ENCODE measurements at regions not wholly inside any gene's neighbourhood (a gene's known extent, or its start where the extent isn't known, plus 50 kb on each side); places are given as distances from the start of the nearest gene placed in this dataset.

DNA sequence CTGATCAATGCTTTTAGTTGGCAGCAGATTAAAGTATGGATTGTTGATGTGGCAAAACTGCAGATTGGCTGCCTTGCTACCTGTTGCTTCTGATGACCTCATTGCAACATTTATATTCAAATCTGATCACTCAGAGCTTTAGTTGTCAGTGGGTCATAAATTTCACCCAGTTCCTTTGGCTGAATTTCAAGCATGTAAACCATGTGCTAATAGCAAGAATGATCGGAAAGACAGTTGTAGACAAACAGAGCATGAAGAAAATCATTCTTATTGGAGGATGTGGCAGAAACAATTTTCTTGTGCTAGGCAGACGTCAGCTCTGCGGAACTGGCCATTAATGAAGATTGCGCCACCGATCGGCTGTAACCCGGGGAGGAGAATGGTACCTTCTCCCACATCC lies 346.6 kb upstream of the EEF2KMT start:
- H3K4me1 Mint-ChIP-seq = no peaks in the 10 kb centered on the region
- no peak for DNase-seq (ENCODE audit: low spot score in 2 of 2, unreplicated experiment in 2 of 2)
- H3K36me3 Mint-ChIP-seq = no peaks in the 10 kb centered on the region
- no peak overlapping the region for H3K4me3 Mint-ChIP-seq
- no peaks in the 10 kb centered on the region for H3K9me3 Mint-ChIP-seq
- peaks cover 52% of the 10 kb centered on the region for H3K27me3 Mint-ChIP-seq (ENCODE audit: low read depth)
- no peak for TF ChIP-seq CTCF (IDR thresholded peaks at IDR 0.05; ENCODE audit: unreplicated experiment)
- no peak overlapping the region for H3K27ac Mint-ChIP-seq

DNA sequence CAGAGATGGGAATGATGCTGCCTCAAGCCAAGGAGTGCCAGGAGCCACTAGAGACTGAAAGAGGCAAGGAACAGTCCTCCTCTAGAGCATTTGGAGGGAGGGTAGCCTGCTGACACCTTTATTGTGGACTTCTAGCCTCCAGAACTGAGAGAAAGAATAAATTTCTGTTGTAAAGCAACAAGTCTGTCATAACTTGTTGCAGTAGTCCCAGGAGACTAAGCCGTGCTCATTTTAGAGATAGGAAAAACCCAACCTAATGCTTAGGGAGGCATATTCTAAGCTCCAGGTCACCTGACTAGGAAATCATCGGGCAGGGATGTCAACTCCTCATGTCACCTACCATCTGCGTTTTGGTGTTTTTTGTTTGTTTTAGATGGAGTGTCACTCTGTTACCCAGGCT lies 345.4 kb upstream of the EEF2KMT start:
- H3K9me3 Mint-ChIP-seq = no peaks in the 10 kb centered on the region
- no peak overlapping the region for H3K27ac Mint-ChIP-seq
- no peaks in the 10 kb centered on the region for H3K36me3 Mint-ChIP-seq
- peaks cover 41% of the 10 kb centered on the region for H3K27me3 Mint-ChIP-seq (ENCODE audit: low read depth)
- H3K4me1 Mint-ChIP-seq = no peaks in the 10 kb centered on the region
- DNase-seq (ENCODE audit: low spot score in 2 of 2, unreplicated experiment in 2 of 2) = no peak
- no peak for TF ChIP-seq CTCF (IDR thresholded peaks at IDR 0.05; ENCODE audit: unreplicated experiment)
- H3K4me3 Mint-ChIP-seq = no peak overlapping the region

- Mint-ChIP-seq H3K9me3 (no peaks in the 10 kb centered on the region), H3K36me3 (no peaks in the 10 kb centered on the region), H3K27me3 (ENCODE audit: low read depth) (peaks cover 32% of the 10 kb centered on the region), H3K4me1 (no peaks in the 10 kb centered on the region), H3K27ac (no peak overlapping the region), H3K4me3 (no peak overlapping the region)
- no peak for TF ChIP-seq CTCF (IDR thresholded peaks at IDR 0.05; ENCODE audit: unreplicated experiment)
- no peak for DNase-seq (ENCODE audit: low spot score in 2 of 2, unreplicated experiment in 2 of 2)
Observed at GRCh38 chr16:5442054-5442453, 344.5 kb upstream of the EEF2KMT start.

DNA sequence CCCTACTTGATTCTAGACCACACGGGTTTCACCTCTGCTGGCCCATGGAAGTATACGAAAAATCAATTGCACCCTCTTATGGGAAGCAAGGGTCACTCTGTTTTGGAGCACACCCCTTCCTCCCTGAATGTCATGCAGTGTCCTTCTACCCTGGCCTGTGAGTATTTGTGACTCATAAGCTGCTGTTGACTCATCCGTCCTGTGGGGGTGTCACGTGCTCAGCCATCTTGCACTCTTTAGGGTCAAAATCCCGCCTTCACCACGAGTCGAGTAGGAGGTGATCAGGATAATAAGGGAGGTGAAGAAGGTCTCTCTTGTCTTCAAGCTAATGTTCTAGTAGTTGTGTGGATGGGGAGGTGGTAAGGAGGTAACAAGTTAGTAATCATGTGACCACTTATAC lies 341.0 kb upstream of the EEF2KMT start:
- Mint-ChIP-seq H3K27me3 (ENCODE audit: low read depth) (peaks cover 24% of the 10 kb centered on the region), H3K9me3 (no peaks in the 10 kb centered on the region), H3K27ac (no peak overlapping the region), H3K4me1 (no peaks in the 10 kb centered on the region), H3K36me3 (no peaks in the 10 kb centered on the region), H3K4me3 (no peak overlapping the region)
- no peak for TF ChIP-seq CTCF (IDR thresholded peaks at IDR 0.05; ENCODE audit: unreplicated experiment)
- DNase-seq (ENCODE audit: low spot score in 2 of 2, unreplicated experiment in 2 of 2) = no peak

DNA sequence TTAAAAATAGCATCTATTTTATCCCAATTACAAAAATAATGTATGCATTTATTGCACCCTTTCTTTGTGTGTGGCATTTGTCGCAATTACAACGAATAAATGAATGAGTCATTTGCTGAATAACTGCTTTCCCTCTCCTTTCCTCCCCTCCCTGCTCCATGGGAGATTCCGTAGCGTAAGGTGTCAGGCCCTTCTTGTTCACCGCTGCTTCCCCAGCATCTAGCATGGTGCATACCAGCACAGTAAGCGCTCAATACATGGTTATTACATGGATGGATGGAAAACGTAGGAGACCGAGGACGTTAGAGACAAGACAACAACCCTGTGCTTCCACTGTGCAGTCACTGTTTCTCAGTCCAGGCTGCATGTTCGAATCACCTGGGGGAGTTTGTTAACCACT lies 336.0 kb upstream of the EEF2KMT start:
- no peaks in the 10 kb centered on the region for H3K4me1 Mint-ChIP-seq
- H3K27me3 Mint-ChIP-seq (ENCODE audit: low read depth) = peaks cover 18% of the 10 kb centered on the region
- no peak overlapping the region for H3K4me3 Mint-ChIP-seq
- H3K27ac Mint-ChIP-seq = no peak overlapping the region
- no peak for TF ChIP-seq CTCF (IDR thresholded peaks at IDR 0.05; ENCODE audit: unreplicated experiment)
- H3K9me3 Mint-ChIP-seq = no peaks in the 10 kb centered on the region
- no peak for DNase-seq (ENCODE audit: low spot score in 2 of 2, unreplicated experiment in 2 of 2)
- no peaks in the 10 kb centered on the region for H3K36me3 Mint-ChIP-seq

DNA sequence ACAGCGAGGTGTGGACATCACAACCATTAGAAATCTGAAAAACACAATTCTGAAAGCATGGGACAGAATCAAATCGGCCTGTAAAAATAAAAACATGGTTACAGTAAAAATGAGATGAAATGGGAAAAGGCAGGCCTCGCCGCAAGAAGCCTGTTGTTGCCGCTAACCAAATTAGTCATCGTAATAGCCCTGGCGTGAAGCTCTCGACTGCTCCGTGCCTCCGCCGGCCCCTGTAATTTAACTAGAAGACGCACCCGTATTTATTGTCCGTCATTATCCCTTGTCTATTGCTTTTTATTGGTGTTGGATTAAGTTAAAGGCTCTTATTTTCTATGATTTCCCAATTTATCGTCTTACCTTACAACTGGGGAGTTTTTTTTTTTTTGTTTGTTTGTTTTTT lies 334.6 kb upstream of the EEF2KMT start:
- no peaks in the 10 kb centered on the region for H3K9me3 Mint-ChIP-seq
- H3K27me3 Mint-ChIP-seq (ENCODE audit: low read depth) = peaks cover 24% of the 10 kb centered on the region
- no peak overlapping the region for H3K4me3 Mint-ChIP-seq
- no peak overlapping the region for H3K27ac Mint-ChIP-seq
- no peak for TF ChIP-seq CTCF (IDR thresholded peaks at IDR 0.05; ENCODE audit: unreplicated experiment)
- no peaks in the 10 kb centered on the region for H3K36me3 Mint-ChIP-seq
- DNase-seq (ENCODE audit: low spot score in 2 of 2, unreplicated experiment in 2 of 2) = no peak
- H3K4me1 Mint-ChIP-seq = no peaks in the 10 kb centered on the region
